ENCODE measurements at regions not wholly inside any gene's neighbourhood (a gene's known extent, or its start where the extent isn't known, plus 50 kb on each side); places are given as distances from the start of the nearest gene placed in this dataset.

DNA sequence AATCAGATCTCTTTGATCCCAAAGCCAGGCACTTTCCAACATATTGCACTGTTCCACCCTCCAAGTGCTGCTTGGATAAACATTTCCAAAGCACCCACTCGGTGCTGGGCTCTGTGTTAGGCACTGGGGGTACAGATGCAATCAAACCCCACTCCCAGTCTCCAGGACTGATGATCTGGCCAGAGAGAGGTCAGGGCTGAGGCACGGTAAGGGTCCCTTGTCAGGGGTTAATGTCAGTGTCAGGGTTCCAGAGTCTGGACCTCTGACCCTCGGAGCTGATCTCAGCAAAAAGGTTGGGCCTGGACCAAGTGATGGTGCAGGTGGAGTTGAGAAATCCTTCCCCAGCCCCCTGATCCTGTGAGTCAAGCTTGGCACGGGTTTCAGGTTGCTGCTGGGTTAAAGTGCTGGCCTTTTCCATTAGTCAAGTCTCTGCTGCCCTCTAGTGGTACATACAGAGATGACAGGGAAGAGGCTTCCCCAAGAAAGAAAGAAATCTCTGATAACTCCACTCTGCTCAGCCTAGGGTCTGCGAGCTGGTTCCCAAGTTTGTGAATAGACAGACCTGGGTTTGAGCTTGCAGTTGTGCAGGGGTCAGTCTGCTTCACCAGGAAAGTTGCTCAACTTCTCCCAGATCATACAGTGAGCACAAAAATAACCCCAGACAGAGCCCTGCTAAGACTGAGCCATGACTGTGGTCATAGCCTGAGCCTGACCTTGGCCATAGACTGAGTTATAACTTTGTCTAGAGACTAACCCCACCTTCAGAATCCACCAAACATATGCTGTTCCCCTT lies 74.6 kb downstream of the DMRTA2 start:
- H3K4me3 ChIP-seq, result no peak overlapping the region
- H3K27ac ChIP-seq (ENCODE audit: low read depth in 1 of 2, low read length in 1 of 2), result no peak overlapping the region
- no peaks in the 10 kb centered on the region for H3K4me1 ChIP-seq (ENCODE audit: control insufficient read depth in 5 of 5, insufficient read depth in 5 of 5, low read length in 5 of 5)
- peaks cover 0 to 6% (median 0%) of the 10 kb centered on the region in 4 donors for H3K9me3 ChIP-seq (ENCODE audit: control insufficient read depth in 4 of 4, insufficient read depth in 3 of 4, low read length in 3 of 4)
- TF ChIP-seq, protein P1, sequence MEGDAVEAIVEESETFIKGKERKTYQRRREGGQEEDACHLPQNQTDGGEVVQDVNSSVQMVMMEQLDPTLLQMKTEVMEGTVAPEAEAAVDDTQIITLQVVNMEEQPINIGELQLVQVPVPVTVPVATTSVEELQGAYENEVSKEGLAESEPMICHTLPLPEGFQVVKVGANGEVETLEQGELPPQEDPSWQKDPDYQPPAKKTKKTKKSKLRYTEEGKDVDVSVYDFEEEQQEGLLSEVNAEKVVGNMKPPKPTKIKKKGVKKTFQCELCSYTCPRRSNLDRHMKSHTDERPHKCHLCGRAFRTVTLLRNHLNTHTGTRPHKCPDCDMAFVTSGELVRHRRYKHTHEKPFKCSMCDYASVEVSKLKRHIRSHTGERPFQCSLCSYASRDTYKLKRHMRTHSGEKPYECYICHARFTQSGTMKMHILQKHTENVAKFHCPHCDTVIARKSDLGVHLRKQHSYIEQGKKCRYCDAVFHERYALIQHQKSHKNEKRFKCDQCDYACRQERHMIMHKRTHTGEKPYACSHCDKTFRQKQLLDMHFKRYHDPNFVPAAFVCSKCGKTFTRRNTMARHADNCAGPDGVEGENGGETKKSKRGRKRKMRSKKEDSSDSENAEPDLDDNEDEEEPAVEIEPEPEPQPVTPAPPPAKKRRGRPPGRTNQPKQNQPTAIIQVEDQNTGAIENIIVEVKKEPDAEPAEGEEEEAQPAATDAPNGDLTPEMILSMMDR (IDR thresholded peaks at IDR 0.05; ENCODE audit: control extremely low read depth, extremely low read depth), result peak; percentile 66
- H3K9ac ChIP-seq (ENCODE audit: insufficient read depth in 1 of 2, low read length in 2 of 2), result no peak overlapping the region
- peak; percentile 61 to 82 (median 76) for DNase-seq
- peak; percentile 81 for ATAC-seq (ENCODE audit: insufficient read depth, low FRiP score)
- H3K27me3 ChIP-seq (ENCODE audit: control insufficient read depth in 3 of 3, insufficient read depth in 3 of 3, low read length in 2 of 3), result no peaks in the 10 kb centered on the region
- no peaks in the 10 kb centered on the region for H3K36me3 ChIP-seq (ENCODE audit: control insufficient read depth in 4 of 4, insufficient read depth in 4 of 4, low read length in 4 of 4)
- 22 to 34% methylated on average over 5 of the region's 5 CpGs for WGBS, 2 donors

DNA sequence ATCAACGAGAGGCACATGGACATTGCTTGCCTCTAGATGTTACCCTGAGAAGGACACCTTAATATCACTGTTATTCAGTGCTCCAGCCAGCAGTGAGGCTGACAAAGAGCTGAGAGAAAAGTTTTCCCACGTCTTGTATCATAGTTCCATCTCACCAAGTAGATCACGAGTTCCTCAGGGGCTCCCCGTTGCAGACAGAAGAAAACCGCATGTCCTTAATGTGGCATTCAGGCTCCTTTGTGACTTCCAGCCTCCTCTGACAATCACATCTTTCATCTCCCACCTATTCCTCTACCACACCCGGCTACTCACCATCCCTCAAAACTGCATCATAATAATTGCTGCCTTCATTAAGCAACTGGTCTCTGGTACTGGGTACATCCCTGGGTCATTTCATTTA lies 75.3 kb downstream of the DMRTA2 start:
- no peak for ATAC-seq (ENCODE audit: insufficient read depth, low FRiP score)
- no peak overlapping the region for H3K4me3 ChIP-seq
- TF ChIP-seq, protein P1 (IDR thresholded peaks at IDR 0.05; ENCODE audit: control extremely low read depth, extremely low read depth), result no peak
- WGBS, 2 donors, result 73 to 80% methylated on average over 6 of the region's 6 CpGs
- peaks cover 0 to 6% (median 0%) of the 10 kb centered on the region in 4 donors for H3K9me3 ChIP-seq (ENCODE audit: control insufficient read depth in 4 of 4, insufficient read depth in 3 of 4, low read length in 3 of 4)
- DNase-seq, result no peak
- no peaks in the 10 kb centered on the region for H3K27me3 ChIP-seq (ENCODE audit: control insufficient read depth in 3 of 3, insufficient read depth in 3 of 3, low read length in 2 of 3)
- no peaks in the 10 kb centered on the region for H3K4me1 ChIP-seq (ENCODE audit: control insufficient read depth in 5 of 5, insufficient read depth in 5 of 5, low read length in 5 of 5)
- no peaks in the 10 kb centered on the region for H3K36me3 ChIP-seq (ENCODE audit: control insufficient read depth in 4 of 4, insufficient read depth in 4 of 4, low read length in 4 of 4)
- H3K9ac ChIP-seq (ENCODE audit: insufficient read depth in 1 of 2, low read length in 2 of 2), result no peak overlapping the region
- no peak overlapping the region for H3K27ac ChIP-seq (ENCODE audit: low read depth in 1 of 2, low read length in 1 of 2)

DNA sequence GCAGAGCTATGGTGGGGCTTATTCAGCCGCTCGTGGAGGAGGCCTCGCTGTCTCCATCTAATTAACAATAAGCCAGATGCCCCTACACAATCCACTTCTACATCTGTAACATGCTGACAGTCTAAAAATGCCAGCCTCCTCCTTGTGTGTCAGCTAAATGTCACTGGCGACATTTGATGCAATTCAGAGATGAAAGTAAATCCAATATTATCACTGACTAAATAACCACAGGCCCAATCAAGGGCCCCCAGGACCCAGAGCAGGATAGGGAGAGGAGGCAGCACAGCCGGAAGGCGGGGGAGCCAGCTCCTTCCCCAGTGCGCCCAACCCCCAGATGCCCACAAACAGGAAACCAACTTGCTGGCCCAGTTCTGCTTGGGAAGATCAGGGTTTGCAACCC lies 76.6 kb downstream of the DMRTA2 start:
- Histone ChIP-seq H3K27me3 (ENCODE audit: control insufficient read depth in 3 of 3, insufficient read depth in 3 of 3, low read length in 2 of 3) (no peaks in the 10 kb centered on the region), H3K9ac (ENCODE audit: insufficient read depth in 1 of 2, low read length in 2 of 2) (no peak overlapping the region), H3K27ac (ENCODE audit: low read depth in 1 of 2, low read length in 1 of 2) (no peak overlapping the region), H3K9me3 (ENCODE audit: control insufficient read depth in 4 of 4, insufficient read depth in 3 of 4, low read length in 3 of 4) (peaks cover 0 to 6% (median 0%) of the 10 kb centered on the region in 4 donors), H3K4me3 (no peak overlapping the region), H3K4me1 (ENCODE audit: control insufficient read depth in 5 of 5, insufficient read depth in 5 of 5, low read length in 5 of 5) (no peaks in the 10 kb centered on the region), H3K36me3 (ENCODE audit: control insufficient read depth in 4 of 4, insufficient read depth in 4 of 4, low read length in 4 of 4) (no peaks in the 10 kb centered on the region)
- 50 to 63% methylated on average over 7 of the region's 7 CpGs for WGBS, 2 donors
- ATAC-seq (ENCODE audit: insufficient read depth, low FRiP score) (no peak), DNase-seq (no peak)
- TF ChIP-seq, protein P1 (IDR thresholded peaks at IDR 0.05; ENCODE audit: control extremely low read depth, extremely low read depth), result no peak
